Posterior vena cava (tissue), 2 donors: ENCODE measurements at regions not wholly inside any gene's neighbourhood (a gene's known extent, or its start where the extent isn't known, plus 50 kb on each side); places are given as distances from the start of the nearest gene placed in this dataset.
"Not testable (repeated sequence)": the region's sequence is repeated elsewhere in the genome, so short reads cannot be mapped to it uniquely, and the experiment has no call there.

Experiments
- DNase-seq: peaks from one replicate; pipeline ENCODE4 v3.0.0-alpha.2; 2020; ENCODE audit warnings: low spot score
- intact Hi-C, 2 donors: fragments of 100-400 bp; cut with DNase I; formaldehyde crosslinking; loops; one replicate each; pipeline versions ENCODE4 v1.14.1 to v1.14.2; 2022 to 2023
- donor health status: DM: yes; HTN: yes; CAD: no.
- donor health status: DM: yes; HTN: yes; CAD: no.

DNA sequence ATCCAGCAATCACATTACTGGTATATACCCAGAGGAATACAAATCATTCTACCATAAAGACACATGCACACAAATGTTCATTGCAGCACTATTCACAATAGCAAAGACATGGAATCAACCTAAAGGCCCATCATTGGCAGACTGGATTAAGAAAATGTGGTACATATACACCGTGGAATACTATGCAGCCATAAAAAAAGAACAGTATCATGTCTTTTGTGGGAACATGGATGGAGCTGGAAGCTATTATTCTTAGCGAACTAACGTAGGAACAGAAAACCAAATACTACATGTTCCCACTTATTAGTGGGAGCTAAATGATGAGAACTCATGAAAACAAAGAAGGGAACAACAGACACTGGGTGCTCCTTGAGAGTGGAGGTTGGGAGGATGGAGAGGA lies 60.9 kb downstream of the PGRMC1 start:
- DNase-seq, intact Hi-C loops: not testable (repeated sequence)

DNA sequence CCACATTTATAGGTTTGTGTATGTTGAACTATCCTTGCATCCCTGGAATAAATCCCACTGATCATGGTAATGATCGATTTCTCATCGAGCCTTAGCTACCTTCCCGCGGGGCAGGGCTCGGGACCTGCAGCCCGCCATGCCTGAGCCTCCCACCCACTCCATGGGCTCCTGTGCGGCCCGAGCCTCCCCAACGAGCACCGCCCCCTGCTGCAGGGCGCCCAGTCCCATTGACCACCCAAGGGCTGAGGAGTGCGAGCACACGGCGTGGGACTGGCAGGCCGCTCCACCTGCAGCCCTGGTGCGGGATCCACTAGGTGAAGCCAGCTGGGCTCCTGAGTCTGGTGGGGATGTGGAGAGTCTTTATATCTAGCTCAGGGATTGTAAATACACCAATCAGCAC lies 63.7 kb downstream of the PGRMC1 start:
- DNase-seq = not testable (repeated sequence)

DNA sequence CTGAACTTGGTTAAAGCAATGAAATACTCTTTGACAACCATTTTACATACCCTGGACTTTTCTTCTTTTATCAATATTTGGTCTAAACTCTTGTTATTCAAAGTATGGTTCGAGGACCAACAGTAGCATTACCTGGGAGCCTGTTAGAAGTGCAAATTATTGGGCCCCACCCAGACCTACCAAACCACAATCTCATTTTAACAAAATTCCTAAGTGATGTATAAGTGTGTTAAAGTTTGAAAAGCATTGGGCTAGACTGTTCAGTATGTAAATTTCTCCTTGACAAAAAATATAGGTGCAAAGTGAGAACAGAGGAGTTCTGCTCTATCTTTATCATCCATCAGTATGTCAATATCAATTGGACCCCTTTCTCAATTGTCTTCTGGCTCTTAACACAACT lies 67.1 kb downstream of the PGRMC1 start:
- DNase-seq = no peak
- intact Hi-C loops = no loop called here

More for the DNA sequence above, 63.7 kb downstream of the PGRMC1 start:
- intact Hi-C loops = not testable (repeated sequence)

DNA sequence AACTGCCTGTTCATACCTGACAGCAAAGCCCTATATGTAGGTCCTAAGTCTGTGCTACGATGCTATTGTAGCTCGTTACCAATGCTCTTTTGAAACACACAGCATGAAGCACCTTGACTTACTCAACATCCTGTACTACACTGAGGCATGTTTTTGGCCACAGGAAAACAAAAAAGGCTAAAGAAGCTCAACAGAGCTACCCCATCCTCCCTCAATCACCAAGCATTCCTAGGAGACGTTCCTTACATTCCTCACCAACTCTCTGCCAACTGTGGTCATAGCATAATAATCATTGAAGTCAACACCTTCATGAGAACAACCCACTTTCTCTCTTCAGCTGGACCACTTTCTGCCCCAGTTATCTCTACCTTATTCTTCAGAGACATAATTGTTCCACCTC lies 73.7 kb upstream of the SLC25A43 start:
- intact Hi-C loops = no loop called here
- DNase-seq = no peak

DNA sequence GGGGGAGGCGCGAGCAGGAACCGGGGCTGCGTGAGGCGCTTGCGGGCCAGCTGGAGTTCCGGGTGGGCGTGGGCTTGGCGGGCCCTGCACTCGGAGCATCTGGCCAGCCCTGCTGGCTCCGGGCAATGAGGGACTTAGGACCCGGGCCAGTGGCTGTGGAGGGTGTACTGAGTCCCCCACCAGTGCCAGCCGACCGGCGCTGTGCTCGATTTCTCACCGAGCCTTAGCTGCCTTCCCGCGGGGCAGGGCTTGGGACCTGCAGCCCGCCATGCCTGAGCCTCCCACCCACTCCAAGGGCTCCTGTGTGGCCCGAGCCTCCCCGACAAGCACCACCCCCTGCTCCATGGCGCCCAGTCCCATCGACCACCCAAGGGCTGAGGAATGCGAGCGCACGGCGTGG lies 67.3 kb upstream of the SLC25A43 start:
- intact Hi-C loops = loop anchor here in 1 of 2 donors (2.0 kb wide), 1 partner anchor 57 kb away; no protein-coding TSS in a partner anchor

DNA sequence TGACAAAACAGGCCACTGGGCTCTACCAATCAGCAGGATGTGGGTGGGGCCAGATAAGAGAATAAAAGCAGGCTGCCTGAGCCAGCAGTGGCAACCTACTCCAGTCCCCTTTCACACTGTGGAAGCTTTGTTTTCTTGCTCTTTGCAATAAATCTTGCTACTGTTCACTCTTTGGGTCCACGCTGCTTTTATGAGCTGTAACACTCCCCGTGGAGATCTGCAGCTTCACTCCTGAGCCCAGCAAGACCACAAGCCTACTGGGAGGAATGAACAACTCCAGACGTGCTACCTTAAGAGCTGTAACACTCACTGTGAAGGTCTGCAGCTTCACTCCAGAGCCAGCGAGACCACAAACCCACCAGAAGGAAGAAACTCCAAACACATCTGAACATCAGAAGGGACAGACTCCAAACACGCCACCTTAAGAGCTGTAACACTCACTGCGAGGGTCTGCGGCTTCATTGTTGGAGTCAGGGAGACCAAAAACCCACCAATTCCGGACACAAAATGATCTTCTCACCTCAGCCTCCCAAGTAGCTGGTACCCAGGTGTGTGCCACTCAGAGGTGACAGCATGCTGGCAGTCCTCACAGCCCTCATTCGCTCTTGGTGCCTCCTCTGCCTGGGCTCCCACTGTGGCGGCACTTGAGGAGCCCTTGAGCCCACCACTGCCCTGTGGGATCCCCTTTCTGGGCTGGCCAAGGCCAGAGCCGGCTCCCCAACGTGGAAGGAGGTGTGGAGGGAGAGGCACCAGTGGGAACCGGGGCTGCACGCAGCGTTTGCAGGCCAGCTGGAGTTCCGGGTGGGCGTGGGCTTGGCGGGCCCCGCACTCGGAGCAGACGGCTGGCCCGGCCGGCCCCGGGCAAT lies 66.0 kb upstream of the SLC25A43 start:
- DNase-seq, intact Hi-C loops: not testable (repeated sequence)

More for the DNA sequence above, 67.3 kb upstream of the SLC25A43 start:
- DNase-seq = not testable (repeated sequence)

DNA sequence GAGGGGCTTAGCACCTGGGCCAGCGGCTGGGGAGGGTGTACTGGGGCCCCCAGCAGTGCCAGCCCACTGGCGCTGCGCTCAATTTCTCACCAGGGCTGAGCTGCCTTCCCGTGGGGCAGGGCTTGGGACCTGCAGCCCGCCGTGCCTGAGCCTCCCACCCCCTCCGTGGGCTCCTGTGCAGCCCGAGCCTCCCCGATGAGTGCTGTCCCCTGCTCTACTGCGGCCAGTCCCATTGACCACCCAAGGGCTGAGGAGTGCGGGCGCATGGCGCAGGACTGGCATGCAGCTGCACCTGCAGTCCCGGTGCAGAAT lies 65.5 kb upstream of the SLC25A43 start:
- intact Hi-C loops, DNase-seq: not testable (repeated sequence)

DNA sequence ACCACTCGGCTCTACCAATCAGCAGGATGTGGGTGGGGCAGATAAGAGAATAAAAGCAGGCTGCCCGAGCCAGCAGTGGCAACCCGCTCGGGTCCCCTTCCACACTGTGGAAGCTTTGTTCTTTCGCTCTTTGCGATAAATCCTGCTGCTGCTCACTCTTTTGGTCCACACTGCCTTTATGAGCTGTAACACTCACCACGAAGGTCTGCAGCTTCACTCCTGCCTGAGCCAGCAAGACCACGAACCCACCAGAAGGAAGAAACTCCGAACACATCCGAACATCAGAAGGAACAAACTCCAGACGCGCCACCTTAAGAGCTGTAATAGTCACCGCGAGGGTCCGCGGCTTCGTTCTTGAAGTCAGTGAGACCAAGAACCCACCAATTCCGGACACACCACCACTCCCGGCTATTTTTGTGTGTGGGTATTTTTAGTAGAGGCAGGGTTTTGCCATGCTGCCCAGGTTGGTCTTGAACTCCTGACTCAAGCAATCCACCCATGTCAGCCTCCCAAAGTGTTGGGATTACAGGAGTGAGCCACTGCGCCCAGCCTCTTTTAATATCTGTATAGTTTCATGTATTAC lies 64.6 kb upstream of the SLC25A43 start:
- intact Hi-C loops, DNase-seq: not testable (repeated sequence)

DNA sequence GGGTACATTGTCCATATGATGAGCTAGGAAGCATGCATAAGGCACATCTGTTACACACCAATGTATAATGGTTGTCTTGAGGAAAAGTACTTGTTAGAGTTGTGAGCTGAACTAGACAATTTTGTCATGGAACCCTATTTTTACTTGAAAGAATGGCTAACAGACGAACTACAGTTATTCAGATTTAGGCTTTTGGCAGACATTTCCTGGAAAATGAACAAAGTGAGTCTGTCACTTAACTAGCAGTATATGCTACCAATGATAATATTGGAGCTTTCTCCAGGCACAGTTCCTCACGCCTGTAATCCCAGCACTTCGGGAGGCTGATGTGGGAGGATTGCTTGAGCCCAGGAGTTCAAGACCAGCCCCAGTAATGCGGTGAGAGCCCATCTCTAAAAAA lies 61.9 kb upstream of the SLC25A43 start:
- intact Hi-C loops = no loop called here

DNA sequence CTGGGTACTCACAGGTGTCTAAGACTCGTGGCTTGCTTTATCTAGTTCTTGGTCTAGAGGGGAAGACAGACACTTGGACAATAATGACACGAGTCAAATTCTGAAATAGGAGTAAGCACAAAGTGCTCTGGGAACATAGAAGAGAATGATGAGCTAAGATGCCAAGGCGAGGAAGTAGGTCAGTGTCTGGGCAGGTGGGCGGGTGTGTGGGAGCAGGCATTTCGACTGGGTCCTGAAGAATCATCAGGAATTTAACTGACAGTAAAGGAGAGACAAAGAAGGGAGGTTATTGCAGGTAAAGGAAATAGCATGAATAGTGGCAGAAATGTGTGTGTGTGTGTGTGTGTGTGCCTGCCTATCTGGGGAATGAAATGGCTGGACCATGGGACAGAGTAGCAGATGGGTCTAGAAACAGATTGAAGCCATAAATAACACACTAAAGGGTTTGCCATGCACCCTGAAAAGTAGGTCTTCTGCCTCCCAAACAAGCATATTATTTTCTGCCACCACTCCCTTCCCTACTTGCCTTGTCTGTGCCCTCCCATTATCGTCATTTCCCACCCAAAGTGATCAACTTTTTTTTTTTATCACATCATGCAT lies 58.4 kb upstream of the SLC25A43 start:
- no peak for DNase-seq
- intact Hi-C loops = no loop called here

More for the DNA sequence above, 61.9 kb upstream of the SLC25A43 start:
- no peak for DNase-seq

DNA sequence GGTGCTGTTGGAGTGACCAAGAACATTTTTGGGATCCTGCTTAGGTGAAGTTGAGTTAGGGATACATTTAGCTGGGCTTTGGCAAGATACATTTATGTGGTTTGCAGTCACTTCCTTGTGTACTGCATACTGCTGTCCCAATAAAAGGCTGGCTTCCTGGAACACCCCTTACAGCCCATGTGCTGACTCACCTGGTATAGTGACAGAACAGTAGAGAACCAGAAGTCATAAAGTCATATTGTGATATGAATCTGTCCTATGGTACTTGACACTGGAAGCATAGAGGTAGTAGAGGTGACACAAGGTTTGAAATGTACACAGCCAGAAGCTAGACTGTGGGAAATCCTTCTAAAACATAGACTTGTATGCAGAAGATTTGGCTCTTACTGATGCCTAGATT lies 55.3 kb upstream of the SLC25A43 start:
- intact Hi-C loops = no loop called here
- no peak for DNase-seq
